ENCODE measurements at regions not wholly inside any gene's neighbourhood (a gene's known extent, or its start where the extent isn't known, plus 50 kb on each side); places are given as distances from the start of the nearest gene placed in this dataset.

DNA sequence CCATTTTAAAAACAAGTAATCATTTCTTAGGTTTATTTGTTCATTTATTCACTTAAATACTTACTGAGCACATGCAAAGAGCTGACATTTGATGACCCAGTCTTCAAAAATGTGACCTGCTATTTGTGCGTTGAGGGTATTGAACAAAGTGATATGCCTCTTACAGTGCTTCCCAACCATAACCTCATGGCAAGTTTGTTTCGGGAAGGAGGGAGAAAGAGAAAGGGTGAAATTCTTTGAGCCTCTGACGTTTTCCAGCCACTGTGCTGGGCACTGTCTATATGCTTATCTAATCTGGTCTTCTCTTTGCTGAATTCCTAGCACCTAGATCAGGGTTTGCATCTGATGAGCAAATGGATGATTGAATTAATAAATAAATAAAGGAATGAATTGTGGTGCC is 479.1 kb downstream of the HAPSTR1 start (continued):
- TF ChIP-seq, protein P1, sequence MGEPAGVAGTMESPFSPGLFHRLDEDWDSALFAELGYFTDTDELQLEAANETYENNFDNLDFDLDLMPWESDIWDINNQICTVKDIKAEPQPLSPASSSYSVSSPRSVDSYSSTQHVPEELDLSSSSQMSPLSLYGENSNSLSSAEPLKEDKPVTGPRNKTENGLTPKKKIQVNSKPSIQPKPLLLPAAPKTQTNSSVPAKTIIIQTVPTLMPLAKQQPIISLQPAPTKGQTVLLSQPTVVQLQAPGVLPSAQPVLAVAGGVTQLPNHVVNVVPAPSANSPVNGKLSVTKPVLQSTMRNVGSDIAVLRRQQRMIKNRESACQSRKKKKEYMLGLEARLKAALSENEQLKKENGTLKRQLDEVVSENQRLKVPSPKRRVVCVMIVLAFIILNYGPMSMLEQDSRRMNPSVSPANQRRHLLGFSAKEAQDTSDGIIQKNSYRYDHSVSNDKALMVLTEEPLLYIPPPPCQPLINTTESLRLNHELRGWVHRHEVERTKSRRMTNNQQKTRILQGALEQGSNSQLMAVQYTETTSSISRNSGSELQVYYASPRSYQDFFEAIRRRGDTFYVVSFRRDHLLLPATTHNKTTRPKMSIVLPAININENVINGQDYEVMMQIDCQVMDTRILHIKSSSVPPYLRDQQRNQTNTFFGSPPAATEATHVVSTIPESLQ (CRISPR knock-in tag; IDR thresholded peaks at IDR 0.05): no peak
- TF ChIP-seq NFE2L1 (CRISPR knock-in tag; IDR thresholded peaks at IDR 0.05) (no peak), JAZF1 (CRISPR knock-in tag; IDR thresholded peaks at IDR 0.05) (no peak), RORB (CRISPR knock-in tag; IDR thresholded peaks at IDR 0.05) (no peak), NR2C2 (CRISPR knock-in tag; IDR thresholded peaks at IDR 0.05) (no peak), ZNF219 (CRISPR knock-in tag; IDR thresholded peaks at IDR 0.05; ENCODE audit: borderline replicate concordance) (no peak), SMAD3 (CRISPR knock-in tag; IDR thresholded peaks at IDR 0.05; ENCODE audit: borderline replicate concordance) (no peak)
- TF ChIP-seq, protein P2, sequence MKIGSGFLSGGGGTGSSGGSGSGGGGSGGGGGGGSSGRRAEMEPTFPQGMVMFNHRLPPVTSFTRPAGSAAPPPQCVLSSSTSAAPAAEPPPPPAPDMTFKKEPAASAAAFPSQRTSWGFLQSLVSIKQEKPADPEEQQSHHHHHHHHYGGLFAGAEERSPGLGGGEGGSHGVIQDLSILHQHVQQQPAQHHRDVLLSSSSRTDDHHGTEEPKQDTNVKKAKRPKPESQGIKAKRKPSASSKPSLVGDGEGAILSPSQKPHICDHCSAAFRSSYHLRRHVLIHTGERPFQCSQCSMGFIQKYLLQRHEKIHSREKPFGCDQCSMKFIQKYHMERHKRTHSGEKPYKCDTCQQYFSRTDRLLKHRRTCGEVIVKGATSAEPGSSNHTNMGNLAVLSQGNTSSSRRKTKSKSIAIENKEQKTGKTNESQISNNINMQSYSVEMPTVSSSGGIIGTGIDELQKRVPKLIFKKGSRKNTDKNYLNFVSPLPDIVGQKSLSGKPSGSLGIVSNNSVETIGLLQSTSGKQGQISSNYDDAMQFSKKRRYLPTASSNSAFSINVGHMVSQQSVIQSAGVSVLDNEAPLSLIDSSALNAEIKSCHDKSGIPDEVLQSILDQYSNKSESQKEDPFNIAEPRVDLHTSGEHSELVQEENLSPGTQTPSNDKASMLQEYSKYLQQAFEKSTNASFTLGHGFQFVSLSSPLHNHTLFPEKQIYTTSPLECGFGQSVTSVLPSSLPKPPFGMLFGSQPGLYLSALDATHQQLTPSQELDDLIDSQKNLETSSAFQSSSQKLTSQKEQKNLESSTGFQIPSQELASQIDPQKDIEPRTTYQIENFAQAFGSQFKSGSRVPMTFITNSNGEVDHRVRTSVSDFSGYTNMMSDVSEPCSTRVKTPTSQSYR (CRISPR knock-in tag; IDR thresholded peaks at IDR 0.05): no peak
- TF ChIP-seq, protein P3, sequence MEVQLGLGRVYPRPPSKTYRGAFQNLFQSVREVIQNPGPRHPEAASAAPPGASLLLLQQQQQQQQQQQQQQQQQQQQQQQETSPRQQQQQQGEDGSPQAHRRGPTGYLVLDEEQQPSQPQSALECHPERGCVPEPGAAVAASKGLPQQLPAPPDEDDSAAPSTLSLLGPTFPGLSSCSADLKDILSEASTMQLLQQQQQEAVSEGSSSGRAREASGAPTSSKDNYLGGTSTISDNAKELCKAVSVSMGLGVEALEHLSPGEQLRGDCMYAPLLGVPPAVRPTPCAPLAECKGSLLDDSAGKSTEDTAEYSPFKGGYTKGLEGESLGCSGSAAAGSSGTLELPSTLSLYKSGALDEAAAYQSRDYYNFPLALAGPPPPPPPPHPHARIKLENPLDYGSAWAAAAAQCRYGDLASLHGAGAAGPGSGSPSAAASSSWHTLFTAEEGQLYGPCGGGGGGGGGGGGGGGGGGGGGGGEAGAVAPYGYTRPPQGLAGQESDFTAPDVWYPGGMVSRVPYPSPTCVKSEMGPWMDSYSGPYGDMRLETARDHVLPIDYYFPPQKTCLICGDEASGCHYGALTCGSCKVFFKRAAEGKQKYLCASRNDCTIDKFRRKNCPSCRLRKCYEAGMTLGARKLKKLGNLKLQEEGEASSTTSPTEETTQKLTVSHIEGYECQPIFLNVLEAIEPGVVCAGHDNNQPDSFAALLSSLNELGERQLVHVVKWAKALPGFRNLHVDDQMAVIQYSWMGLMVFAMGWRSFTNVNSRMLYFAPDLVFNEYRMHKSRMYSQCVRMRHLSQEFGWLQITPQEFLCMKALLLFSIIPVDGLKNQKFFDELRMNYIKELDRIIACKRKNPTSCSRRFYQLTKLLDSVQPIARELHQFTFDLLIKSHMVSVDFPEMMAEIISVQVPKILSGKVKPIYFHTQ (CRISPR knock-in tag; IDR thresholded peaks at IDR 0.05): no peak
- TF ChIP-seq, protein P4, sequence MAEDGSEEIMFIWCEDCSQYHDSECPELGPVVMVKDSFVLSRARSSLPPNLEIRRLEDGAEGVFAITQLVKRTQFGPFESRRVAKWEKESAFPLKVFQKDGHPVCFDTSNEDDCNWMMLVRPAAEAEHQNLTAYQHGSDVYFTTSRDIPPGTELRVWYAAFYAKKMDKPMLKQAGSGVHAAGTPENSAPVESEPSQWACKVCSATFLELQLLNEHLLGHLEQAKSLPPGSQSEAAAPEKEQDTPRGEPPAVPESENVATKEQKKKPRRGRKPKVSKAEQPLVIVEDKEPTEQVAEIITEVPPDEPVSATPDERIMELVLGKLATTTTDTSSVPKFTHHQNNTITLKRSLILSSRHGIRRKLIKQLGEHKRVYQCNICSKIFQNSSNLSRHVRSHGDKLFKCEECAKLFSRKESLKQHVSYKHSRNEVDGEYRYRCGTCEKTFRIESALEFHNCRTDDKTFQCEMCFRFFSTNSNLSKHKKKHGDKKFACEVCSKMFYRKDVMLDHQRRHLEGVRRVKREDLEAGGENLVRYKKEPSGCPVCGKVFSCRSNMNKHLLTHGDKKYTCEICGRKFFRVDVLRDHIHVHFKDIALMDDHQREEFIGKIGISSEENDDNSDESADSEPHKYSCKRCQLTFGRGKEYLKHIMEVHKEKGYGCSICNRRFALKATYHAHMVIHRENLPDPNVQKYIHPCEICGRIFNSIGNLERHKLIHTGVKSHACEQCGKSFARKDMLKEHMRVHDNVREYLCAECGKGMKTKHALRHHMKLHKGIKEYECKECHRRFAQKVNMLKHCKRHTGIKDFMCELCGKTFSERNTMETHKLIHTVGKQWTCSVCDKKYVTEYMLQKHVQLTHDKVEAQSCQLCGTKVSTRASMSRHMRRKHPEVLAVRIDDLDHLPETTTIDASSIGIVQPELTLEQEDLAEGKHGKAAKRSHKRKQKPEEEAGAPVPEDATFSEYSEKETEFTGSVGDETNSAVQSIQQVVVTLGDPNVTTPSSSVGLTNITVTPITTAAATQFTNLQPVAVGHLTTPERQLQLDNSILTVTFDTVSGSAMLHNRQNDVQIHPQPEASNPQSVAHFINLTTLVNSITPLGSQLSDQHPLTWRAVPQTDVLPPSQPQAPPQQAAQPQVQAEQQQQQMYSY (CRISPR knock-in tag; IDR thresholded peaks at IDR 0.05): no peak

DNA sequence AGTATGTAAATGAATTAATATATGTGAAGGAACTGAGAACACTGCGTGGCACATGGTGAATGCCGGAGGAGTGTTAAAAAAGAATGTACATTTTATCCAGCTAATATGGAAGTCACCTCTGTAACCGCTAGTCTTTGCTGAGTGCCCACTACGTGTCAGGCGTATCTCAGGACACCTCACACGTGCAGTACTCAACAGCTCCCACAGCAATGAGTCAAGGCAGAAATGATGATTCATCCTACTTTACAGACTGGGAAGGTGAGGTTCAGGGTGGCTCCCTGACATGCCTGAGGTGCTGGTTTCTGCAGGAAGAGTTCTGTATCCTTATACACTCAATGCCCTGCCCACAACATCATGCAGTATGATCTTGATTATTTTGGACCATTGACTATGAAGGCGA is 487.0 kb downstream of the HAPSTR1 start:
- no peak overlapping the region for H3K27ac Mint-ChIP-seq
- ATAC-seq (no peak), DNase-seq (ENCODE audit: low spot score) (no peak)
- no peak overlapping the region for H3K4me3 Mint-ChIP-seq
- H3K4me1 Mint-ChIP-seq: peaks cover 4% of the 10 kb centered on the region; the same call in 1 of the 2 replicates
- peaks cover 2% of the 10 kb centered on the region for H3K27me3 Mint-ChIP-seq (ENCODE audit: low read depth)
- no peak for TF ChIP-seq PRRX2 (CRISPR knock-in tag; IDR thresholded peaks at IDR 0.05)
- no peak for TF ChIP-seq ZNF416 (CRISPR knock-in tag; IDR thresholded peaks at IDR 0.05)
- no peaks in the 10 kb centered on the region for H3K36me3 Mint-ChIP-seq
- ChIA-PET POLR2A (no interaction called here), CTCF (no interaction called here)
- H3K9me3 Mint-ChIP-seq: no peaks in the 10 kb centered on the region

DNA sequence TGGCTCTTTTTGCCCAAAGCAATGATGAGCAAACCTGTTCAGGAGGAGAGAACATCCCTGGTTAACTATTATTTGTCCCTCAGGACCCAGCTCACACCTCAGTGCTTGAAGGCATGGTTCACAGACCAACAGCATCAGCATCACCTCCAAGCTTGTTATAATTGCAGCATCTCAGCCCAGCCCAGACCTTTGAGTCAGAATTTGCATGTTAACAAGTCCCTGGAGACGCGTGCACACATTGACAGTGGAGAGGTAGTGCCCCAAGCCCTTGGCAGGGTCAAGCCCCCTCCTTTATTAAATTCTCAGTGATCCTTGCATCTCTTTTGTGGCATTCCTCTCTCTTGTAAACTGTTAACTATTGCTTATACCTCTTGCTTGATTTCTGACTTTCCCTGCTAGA is 488.6 kb downstream of the HAPSTR1 start:
- ATAC-seq (no peak), DNase-seq (ENCODE audit: low spot score) (no peak)
- Mint-ChIP-seq H3K27ac (no peak overlapping the region), H3K4me3 (no peak overlapping the region), H3K36me3 (peaks cover 2% of the 10 kb centered on the region; the same call in 1 of the 2 replicates), H3K27me3 (ENCODE audit: low read depth) (peaks cover 2% of the 10 kb centered on the region), H3K9me3 (peaks cover 3% of the 10 kb centered on the region; the same call in 1 of the 2 replicates), H3K4me1 (no peaks in the 10 kb centered on the region)
- CTCF ChIA-PET: interaction anchor here (1.1 kb wide), 1 partner anchor 601 kb away, joined by 4 read pairs; no protein-coding TSS in a partner anchor
- POLR2A ChIA-PET: interaction anchor here (0.9 kb wide), 1 partner anchor 22 kb away, joined by 4 read pairs; no protein-coding TSS in a partner anchor
- no peak for TF ChIP-seq IRF2 (CRISPR knock-in tag; IDR thresholded peaks at IDR 0.05; ENCODE audit: borderline replicate concordance, low read depth)
- no peak for TF ChIP-seq GTF2I (CRISPR knock-in tag; conservative IDR thresholded peaks at IDR 0.05)
- no peak for TF ChIP-seq GRHL2 (CRISPR knock-in tag; IDR thresholded peaks at IDR 0.05; ENCODE audit: insufficient replicate concordance, severe bottlenecking)
- no peak for TF ChIP-seq MYBL2 (CRISPR knock-in tag; IDR thresholded peaks at IDR 0.05)
- TF ChIP-seq FOXP1 (CRISPR knock-in tag; IDR thresholded peaks at IDR 0.05; ENCODE audit: borderline replicate concordance): no peak
- TF ChIP-seq, protein P5, sequence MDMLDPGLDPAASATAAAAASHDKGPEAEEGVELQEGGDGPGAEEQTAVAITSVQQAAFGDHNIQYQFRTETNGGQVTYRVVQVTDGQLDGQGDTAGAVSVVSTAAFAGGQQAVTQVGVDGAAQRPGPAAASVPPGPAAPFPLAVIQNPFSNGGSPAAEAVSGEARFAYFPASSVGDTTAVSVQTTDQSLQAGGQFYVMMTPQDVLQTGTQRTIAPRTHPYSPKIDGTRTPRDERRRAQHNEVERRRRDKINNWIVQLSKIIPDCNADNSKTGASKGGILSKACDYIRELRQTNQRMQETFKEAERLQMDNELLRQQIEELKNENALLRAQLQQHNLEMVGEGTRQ (CRISPR knock-in tag; IDR thresholded peaks at IDR 0.05): no peak
- TF ChIP-seq NR3C1 (CRISPR knock-in tag; conservative IDR thresholded peaks at IDR 0.05; ENCODE audit: low read depth): no peak
- no peak for TF ChIP-seq ESRRA (CRISPR knock-in tag; IDR thresholded peaks at IDR 0.05; ENCODE audit: borderline replicate concordance)
- no peak for TF ChIP-seq NFE2L1 (CRISPR knock-in tag; IDR thresholded peaks at IDR 0.05)
- TF ChIP-seq, protein P6, sequence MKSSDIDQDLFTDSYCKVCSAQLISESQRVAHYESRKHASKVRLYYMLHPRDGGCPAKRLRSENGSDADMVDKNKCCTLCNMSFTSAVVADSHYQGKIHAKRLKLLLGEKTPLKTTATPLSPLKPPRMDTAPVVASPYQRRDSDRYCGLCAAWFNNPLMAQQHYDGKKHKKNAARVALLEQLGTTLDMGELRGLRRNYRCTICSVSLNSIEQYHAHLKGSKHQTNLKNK (CRISPR knock-in tag; IDR thresholded peaks at IDR 0.05): no peak
- TF ChIP-seq ZNF671 (CRISPR knock-in tag; IDR thresholded peaks at IDR 0.05): no peak

All from WTC11 (cell line).